ENCODE measurements at regions not wholly inside any gene's neighbourhood (a gene's known extent, or its start where the extent isn't known, plus 50 kb on each side); places are given as distances from the start of the nearest gene placed in this dataset.

DNA sequence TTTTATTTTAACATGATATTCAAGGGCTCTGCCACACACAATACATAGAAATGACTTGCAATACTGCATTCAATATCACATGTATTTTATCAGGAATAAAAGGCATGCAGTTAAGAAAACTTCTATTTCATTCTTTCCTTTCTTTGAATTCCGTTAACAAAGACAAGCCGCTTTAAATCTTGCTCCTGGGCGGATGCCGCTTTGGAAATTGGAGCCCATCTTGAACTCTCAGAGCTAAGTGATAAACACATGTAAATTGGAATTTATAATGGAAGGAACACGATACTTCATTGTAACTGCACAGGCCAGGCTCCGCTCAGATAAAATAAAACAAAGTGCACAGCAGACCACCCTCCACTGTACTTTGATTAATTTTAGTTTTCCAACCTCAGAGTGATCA is 774.5 kb upstream of the COBL start:
- DNase-seq (ENCODE audit: low read depth in 4 of 4, low spot score in 3 of 4): no peak

DNA sequence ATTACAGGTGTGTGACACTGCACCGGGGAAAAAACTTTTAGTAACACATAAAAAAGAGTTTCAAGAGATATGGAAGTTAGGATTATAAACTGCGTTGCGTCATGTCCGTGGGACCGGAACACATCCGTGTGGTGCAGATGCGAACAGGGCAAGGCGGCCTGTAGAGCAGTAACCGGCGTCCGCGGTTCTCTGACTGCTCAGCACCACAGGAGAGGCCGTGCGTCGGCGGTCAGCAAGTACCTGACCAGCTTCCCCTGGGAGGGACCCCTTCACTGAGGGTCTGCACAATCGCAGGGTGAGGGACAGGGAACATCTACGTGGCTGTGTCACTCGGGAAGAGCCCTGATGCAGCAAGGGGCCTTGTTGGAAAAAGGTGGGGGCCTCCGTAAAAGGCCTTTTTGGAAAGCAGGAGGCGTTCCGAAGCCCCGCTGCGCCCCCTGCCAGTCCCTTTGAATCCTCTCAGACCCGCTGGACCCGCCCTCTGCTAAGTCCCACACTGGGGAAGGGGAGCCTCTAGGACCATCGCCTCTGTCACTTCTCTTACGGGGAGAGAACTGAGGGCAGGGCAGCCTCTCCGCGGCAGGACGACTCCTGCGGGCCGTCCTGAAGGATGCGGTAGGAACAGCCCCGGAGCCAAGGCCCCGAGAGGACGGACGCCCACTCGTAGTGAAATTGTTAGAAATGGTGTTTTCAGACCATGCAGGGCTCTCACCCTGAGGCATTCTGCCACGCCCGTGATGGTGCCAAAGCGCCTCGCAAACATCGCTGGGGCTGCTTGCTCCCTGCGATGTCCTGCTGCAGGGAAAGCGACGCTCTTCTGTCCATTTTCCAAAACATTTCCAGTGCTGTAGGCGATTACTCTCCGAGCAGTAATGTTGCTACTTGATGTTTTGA is 771.6 kb upstream of the COBL start:
- peak; percentile 9 to 45 (median 32) for DNase-seq (ENCODE audit: low read depth in 4 of 4, low spot score in 3 of 4)

GRCh38 chr7:52085610-52086009 is 769.0 kb upstream of the COBL start:
- DNase-seq (ENCODE audit: low read depth in 4 of 4, low spot score in 3 of 4): no peak

GRCh38 chr7:52080493-52080892 is 763.9 kb upstream of the COBL start:
- no peak for DNase-seq (ENCODE audit: low read depth in 4 of 4, low spot score in 3 of 4)

DNA sequence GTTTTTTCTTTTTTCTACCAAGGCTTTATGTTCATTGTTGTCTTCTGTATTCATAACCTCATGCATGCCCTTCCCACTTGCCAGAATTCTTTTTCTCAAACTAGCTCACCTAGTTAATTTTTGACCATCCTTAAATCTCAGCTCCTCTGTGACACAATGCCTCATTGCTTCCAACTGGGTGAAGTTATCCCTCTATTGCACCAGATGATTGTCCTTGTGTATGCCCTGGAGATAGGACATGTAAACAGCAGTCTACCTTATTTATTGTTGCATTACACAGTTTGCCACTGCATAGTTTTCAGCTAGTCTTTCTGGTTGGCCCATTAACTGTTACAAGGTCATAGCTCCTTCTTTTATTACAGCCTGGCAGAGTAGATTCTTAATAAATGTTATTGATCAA is 763.1 kb upstream of the COBL start:
- DNase-seq (ENCODE audit: low read depth in 4 of 4, low spot score in 3 of 4): no peak

- no peak for DNase-seq (ENCODE audit: low read depth in 4 of 4, low spot score in 3 of 4)
Observed at GRCh38 chr7:52077571-52077970, 761.0 kb upstream of the COBL start.

DNA sequence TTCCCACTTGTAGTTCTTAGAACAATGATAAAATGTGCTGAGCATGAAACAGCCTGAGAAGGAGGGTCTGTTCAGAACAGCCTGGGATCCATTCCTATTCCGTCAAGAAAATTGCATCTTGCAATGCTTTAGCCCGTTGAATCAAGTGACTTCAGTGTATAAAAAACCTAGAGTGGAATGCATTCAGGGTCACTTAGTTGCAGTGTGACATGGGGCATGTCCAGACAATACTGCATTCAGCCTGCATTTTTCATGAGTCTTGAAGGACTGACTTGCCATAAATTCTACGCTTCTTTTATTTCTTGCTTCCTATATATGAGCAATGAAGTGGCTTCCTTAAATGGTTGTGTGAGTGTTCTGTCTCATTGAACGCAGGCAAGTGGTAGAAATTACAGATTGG is 758.3 kb upstream of the COBL start:
- DNase-seq (ENCODE audit: low read depth in 4 of 4, low spot score in 3 of 4): no peak

- no peak for DNase-seq (ENCODE audit: low read depth in 4 of 4, low spot score in 3 of 4)
Observed at GRCh38 chr7:52074071-52074470, 757.5 kb upstream of the COBL start.

DNA sequence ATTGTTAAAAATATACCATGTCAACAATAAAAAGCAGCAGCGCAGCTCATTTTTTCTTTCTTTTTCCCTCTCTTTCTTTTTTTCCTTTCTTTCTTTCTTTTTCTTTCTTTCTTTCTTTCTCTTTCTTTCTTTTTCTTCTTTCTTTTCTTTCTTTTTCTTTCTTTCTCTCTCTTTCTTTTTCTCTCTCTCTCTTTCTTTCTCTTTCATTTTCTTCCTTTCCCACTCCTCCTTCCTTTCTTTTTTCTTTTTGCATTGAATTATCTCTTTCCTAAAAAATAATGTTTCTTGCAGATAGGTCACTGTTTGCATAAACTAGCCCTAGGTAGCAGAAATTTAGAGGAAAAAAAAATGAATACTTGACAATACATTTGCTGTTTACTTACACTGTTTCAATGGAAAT is 755.1 kb upstream of the COBL start:
- DNase-seq (ENCODE audit: low read depth in 4 of 4, low spot score in 3 of 4): no peak

DNA sequence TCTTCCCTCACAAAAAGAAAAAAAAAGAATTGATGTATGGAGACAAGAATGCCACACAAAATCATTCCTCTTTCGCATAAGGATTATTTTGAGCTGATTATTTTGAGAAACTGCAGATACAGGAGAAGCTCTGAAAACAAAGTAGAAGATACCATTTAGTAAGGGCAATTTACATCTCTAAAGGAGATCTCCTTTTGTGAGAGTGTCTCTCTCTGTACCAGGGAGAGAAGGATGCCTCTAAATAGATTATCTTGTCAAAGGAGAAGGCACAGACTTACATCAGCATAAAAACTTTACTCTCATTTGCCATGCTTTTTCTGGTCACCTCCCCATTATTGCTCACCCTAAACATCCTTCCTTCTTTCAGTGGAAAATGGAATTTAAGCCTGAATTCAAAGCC is 747.9 kb upstream of the COBL start:
- DNase-seq (ENCODE audit: low read depth in 4 of 4, low spot score in 3 of 4): no peak

GRCh38 chr7:52061666-52062065 is 745.1 kb upstream of the COBL start:
- no peak for DNase-seq (ENCODE audit: low read depth in 4 of 4, low spot score in 3 of 4)

- no peak for DNase-seq (ENCODE audit: low read depth in 4 of 4, low spot score in 3 of 4)
Observed at GRCh38 chr7:52053525-52053924, 736.9 kb upstream of the COBL start.

DNA sequence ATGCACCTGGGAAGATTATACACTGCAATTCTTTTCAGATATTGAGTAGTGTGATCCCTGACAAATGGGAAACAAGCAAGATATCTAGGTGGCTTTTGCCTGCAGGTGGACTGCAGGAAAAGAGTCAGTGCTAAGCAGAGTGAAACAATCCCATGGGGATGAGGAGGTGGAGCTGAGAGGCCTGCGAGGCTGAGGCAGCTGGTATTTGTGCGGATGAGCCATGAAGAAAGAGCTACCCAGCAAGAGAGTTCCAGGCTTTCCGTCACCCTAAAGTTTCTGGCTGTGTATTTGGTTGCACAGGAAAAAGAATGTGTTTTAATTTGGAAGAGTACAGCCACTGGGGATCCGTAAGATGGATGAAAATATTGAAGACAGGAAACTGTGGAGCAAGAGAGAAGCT is 714.1 kb upstream of the COBL start:
- no peak for DNase-seq (ENCODE audit: low read depth in 4 of 4, low spot score in 3 of 4)

DNA sequence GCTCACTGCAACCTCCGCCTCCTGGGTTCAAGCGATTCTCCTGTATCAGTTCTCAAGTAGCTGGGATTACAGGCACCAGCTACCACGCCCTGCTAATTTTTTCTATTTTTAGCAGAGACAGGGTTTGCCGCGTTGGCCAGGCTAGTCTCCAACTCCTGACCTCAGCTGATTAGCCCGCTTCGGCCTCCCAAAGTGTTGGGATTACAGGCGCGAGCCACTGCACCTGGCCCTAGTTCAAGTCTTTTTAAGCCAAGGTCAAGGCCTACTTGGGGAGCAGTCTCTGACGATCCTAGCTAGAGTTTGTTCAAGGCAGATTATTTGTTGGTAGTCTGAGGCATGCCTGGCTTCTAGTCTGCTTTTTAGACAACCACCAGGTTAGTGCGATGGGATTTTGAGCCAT is 709.5 kb upstream of the COBL start:
- no peak for DNase-seq (ENCODE audit: low read depth in 4 of 4, low spot score in 3 of 4)

GRCh38 chr7:52021343-52021742 is 704.7 kb upstream of the COBL start:
- DNase-seq (ENCODE audit: low read depth in 4 of 4, low spot score in 3 of 4): no peak

DNA sequence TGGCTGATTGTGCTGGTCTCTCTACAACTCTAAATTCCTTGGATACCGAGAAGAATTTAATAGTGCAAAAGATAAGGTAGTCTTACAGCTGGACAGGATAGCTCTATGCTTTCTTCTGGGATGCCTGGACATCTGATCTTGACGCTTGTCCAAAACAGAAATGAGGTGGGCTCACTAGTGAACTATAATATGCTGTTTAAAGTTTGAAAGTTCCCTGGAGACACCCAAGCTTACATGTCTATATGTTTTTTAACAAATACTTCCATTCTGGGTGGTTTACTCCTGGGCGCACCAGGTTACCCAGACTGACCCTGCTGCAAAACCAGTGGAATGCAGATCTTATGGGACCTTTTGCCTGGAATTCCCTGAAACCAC is 702.1 kb upstream of the COBL start:
- no peak for DNase-seq (ENCODE audit: low read depth in 4 of 4, low spot score in 3 of 4)

DNA sequence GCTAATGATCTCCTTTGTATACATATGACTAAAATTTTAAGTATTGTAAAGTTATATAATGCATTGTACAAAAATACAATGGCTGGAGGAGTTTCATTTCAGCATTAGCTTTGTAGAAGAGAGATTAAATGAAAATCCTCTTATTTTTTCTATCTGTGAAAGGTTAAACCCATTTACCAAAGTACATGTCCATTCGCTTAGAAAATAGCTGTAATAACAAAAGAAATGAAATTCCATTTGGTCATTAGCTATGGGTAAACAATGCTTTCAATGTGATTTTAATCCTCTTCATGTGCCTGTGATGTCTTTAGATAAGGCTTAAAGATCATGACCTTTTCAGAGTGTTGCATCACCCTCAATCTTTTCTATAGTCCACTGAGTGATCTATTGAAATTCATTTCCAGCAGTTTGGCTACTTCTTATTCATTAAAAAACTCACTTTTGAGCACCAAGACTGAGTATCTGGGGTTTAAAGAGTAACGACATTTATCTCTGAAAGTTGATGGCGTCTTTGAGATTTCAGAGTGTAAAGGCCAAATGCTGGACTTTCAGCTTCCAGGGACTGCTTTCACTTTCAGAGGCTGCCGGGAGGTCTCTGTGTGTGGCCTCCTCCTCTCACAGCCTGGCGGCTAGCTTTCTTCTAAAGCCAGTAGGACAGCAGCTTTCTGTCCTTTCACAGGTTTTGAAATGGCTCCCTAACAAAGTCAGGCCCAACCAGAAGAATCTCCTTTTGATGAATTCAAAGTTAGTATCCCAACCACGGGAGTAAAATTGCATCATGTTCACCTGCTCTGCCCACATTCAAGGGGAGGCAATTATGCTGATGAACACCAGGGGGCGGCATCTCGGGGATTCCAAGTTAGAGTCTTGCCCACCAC is 701.4 kb upstream of the COBL start:
- DNase-seq (ENCODE audit: low read depth in 4 of 4, low spot score in 3 of 4): no peak

GRCh38 chr7:52009181-52009580 is 692.6 kb upstream of the COBL start:
- DNase-seq (ENCODE audit: low read depth in 4 of 4, low spot score in 3 of 4): no peak

- no peak for DNase-seq (ENCODE audit: low read depth in 4 of 4, low spot score in 3 of 4)
Observed at GRCh38 chr7:52006674-52007073, 690.1 kb upstream of the COBL start.

GRCh38 chr7:52005613-52006012 is 689.0 kb upstream of the COBL start:
- no peak for DNase-seq (ENCODE audit: low read depth in 4 of 4, low spot score in 3 of 4)

DNA sequence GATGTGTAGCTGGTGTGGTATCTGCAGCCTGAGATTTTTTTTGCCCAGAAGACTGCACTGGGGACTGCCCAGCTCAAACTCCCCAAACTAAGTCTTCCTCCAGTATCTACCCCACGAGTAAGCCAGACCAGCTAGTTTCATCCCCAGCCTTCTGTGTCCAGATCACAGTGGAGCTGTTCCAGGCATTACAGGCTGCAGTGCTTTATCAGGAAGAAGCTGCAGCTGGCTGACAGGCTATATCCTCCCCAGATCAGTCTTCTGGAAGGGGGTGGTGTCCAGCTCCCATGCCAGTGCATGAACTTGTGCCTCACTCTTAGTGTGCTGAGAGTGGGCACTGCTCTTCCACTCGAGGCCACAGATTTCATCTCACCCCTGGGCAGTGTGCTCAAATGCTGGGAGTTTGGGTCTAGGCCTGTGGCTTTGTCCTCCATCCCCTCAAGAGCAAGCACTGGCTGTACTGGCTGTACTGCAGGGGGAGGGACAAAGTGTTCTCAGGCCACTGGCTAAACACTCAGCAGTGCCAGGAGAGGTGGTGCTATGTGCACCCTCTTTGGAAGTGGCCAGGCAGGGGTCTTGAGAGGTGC is 679.1 kb upstream of the COBL start:
- no peak for DNase-seq (ENCODE audit: low read depth in 4 of 4, low spot score in 3 of 4)

DNA sequence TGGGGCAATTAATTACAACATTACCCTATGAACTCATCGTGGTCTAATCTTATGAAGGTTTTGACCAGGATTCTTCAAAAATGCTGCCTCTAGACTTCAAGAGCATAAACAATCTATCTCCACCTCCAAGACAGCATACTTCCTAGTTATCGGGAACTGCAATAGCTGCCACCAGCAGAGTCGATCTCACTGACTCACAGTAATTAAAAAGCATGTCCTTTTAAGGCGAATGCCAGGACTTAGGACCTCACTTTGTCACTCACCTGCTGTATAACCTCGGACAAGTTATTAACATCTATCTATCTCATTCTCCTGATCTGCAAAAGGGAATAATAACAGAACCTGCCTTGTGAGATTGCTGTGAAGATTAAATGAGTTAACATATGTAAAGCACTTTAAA is 666.0 kb upstream of the COBL start:
- no peak for DNase-seq (ENCODE audit: low read depth in 4 of 4, low spot score in 3 of 4)

All from right renal pelvis (tissue), 4 donors.